Pulmonary artery endothelial cell (primary cell): ENCODE measurements at regions not wholly inside any gene's neighbourhood (a gene's known extent, or its start where the extent isn't known, plus 50 kb on each side); places are given as distances from the start of the nearest gene placed in this dataset.
A peak's percentile ranks its signal among the peaks of the same experiment; 100 is the strongest.

Experiments
- DNase-seq: peaks from one replicate; pipeline ENCODE4 v3.0.0-alpha.2; 2011; ENCODE audit warnings: low read depth, low spot score

GRCh38 chr2:181766129-181766528 is 85.8 kb upstream of the NEUROD1 start:
- no peak for DNase-seq

DNA sequence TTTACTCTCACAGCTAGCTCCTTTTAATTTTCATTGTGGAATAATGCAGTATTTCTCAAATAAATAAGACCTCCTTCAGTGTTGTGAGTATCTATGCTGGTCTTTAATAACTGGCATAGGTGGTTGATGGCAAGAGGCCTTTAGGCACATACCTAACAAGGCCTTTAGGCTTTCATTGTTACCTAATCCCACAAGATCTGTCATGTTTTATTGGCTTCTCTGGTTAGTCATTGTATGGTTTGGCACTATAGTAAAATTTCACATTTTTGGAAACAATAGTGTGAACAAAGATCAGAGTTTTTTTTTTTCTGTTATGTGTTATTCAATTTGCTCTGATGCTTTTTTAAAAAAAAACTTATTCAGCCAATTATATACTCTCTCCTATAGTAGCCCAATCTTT is 89.8 kb upstream of the NEUROD1 start:
- DNase-seq: no peak

DNA sequence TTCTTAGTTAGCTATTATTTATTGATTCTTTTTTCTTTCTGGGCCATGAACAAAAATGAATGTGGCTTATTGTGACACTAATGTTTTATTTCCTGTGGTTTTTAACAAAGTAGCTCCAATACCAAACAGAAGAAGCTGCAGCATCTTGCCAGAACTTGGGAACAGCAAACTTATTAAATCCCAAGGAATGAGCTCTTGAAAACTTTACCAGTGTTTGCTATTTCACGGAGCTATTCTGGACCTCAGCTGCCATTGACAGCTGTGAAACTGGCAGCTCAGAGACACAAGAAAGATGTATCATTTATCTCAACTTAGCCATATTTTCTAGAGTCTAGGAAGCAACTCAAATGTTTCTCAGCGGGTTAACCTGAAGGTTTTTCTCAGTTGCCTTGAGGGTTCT is 91.0 kb upstream of the NEUROD1 start:
- no peak for DNase-seq

DNA sequence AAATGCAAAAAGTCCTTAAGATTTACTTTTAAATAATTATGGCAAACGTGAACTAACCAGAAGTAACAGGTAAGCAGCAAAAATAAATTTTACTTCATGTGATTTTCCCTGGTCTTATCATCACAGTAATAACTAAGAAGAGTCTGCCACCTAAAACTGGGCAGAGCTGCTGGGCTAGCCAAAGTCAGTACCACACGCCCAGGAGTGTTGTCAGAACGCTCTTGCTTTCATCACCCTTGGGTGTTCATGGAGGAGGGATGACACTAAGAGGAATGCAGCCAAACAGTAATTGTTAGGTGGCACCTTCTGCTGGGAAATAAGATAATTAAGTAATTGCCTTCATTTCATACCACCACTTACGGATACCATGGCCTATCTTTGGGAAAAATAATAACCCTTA is 92.0 kb upstream of the NEUROD1 start:
- DNase-seq: no peak

DNA sequence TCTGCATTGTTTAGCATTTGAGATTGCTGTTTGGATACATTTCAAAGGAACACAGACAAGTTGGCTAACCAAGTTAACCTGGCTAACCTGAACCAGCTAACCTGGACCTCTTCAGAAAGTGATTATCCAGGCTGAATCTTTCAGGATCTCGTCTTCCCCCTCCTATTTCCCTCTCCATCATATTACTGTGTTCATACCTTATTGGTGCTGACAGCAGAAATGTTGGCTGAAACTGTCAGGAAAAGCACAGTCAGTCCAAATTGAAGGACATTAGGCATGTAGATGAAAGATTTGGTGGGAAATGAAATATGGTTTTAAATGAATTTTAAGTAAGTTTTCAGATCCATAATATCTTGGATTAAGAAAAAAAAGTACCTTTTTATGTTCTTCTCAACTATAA is 92.5 kb upstream of the NEUROD1 start:
- DNase-seq: no peak

DNA sequence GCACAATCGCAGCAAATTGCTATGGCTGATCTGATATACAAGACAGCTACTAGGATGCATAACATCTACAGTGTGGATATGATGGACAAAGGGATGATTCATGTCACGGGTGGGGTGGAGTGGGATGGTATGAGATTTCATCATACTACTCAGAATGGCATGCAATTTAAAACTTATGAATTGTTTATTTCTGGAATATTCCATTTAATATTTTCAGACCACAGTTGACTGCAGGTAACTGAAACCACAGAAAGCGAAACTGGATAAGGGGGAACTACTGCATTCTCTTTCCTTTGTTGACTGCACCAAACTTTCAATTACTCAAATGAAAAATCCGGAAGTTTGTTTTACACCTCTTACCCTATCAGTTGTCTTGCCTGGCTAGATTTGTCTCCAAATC is 94.4 kb upstream of the NEUROD1 start:
- no peak for DNase-seq

- peak; percentile 26 for DNase-seq
These were observed 96.0 kb upstream of the NEUROD1 start for GRCh38 chr2:181776336-181776735.

DNA sequence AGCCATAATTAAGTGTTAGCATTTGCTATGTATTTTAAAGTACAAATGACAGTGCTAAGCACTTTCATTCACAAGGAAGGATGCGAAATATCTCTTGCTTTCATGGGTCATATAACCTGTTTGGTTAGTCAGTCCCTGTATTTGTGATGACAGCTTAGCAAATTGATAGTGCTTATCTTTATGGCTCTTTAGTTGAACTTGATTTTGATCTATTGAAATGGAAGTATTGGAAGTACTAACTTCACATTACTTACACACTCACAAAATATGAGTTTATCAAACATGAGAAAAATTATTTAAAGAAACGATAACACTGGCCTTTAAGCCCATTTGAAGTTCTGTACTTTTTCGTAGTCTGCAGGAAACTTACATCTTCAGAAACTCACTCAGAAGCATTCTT is 97.4 kb upstream of the NEUROD1 start:
- no peak for DNase-seq

DNA sequence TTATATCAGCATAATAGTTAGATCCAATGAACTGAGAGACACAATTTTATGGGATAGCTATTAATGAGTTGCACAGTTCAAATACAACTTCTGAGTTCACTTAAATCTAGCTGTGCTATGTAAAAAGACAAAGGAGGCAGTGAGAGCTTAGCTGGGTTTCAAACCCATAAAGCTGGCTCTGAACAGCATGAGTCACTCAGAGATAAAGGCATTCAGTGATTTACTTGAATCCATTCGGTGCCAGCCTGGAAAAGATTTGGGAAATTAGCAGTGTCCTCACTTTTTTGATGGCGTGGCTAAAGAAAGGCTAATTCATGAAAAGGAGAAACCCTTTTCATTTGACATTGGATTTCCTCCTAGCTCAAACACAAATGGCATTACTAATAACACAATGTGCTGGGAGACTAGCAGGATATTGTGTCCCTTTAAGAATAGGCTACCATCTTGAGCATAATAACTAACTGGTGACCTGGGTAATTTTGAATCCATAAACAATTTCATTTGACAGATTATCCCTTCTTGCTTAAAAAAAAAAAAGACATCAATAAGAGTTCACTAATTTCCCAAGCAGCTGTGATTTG is 98.4 kb upstream of the NEUROD1 start:
- DNase-seq: no peak

DNA sequence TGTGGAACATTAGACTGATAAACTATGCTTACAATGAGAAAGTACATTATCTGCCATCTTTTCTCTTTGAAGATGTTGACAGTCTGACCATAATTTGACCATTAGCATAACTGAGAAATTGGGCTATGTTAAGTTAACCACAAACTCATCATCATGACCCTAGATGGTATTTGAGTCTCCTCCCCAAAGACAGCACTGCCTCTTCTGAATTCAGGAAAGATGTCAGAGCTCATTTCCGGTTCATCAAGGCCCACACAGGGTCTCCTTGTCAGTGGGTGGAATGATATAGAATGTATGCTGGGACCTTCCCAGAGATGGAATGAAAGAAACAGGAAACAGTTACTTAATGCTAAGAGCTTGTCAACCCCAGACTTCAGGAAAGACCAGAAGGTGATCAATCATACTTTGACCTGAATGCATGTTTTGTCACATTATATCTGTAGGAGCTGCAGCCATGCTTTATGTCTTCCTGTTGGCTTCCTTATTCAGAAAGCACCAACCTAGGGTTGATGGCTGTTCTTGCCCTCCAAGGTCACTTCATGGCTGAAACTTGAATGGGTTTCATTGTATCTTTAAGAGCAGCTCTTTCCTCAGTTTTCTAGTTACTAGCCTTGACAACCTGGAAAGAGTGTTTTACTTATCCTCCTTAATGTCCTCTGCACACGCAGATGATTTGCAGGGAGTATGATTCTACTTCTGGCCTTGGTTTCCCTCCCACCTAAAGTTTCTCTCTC is 99.1 kb upstream of the NEUROD1 start:
- peak; percentile 20 for DNase-seq

DNA sequence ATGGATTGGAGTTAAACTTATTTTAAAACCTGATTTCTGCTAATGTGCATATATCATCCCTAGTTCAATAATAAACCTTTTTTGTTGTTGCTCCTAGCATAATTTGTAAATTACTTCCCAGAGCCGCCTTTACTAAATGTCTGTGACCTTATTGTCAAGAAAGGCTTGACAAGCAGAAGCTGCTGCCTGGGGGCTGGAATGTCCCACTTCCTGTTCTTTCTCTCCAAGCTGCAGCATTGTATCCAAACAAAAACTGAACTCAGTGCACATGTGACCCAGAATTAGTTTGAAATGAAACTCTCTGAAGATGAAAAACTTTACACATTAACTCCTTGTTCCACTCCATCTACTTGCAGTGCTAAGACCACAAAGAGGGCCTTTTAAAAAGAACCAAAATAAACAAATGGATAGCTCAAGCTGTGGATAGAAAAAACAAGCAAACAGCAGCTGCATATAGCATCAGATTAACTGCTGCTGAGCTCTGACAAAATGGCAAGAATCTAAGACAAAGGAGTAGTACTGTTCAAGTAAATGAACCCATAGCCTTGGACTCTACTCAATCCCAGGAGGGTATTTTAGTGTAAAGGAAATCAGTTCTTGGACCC is 99.8 kb upstream of the NEUROD1 start:
- no peak for DNase-seq

GRCh38 chr2:181780657-181781056 is 100.3 kb upstream of the NEUROD1 start:
- DNase-seq: no peak

DNA sequence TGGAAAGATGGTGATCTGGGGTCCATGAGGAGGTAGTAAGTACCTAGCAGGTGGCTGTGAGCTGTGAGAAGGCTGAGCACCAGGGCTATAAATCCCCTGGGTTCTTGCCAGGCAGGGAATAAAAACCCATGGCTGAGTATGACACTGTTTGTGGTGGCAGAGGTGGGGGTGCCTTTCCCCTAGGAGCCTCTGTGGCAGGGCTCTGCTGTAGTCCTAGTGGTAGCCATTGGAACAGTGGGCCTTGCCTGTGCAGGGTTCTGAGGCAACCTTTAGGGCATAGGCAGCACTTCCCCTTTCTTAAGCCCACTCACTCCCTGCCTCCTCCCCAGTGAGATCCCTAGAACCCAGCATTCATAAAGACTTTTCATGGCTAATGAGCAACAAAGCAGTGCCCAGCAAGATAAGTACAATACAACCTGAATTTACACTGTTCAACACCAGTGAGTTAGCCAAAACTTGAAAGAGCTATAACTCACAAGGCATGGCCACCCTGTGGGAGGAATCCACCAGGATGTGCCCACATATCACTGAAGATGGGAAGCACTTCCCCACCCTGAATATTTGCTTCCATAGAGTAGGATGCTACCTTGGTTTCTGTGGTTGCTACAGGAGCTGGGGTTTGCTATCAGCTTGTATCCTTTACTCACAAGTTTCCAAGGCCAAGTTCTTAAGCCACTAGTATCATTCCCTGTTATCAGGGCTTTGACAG is 100.9 kb upstream of the NEUROD1 start:
- no peak for DNase-seq

DNA sequence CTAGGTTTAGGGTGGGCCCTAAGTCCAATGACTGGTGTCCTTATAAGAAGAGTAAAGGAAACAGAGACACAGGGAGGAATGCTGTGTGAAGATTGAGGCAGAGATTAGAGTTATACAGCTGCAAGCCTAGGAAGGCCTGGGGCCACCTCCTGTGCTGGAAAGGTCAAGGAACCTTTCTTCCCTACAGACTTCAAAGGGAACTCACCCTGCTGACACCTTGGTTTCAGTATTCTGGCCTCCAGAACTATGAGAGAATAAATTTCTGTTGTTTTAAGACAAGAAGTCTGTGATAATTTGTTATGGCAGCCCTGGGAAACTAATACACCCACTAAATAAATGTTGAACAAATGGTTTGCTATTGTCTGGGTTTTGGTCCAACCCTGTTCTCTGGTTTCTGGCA is 102.3 kb upstream of the NEUROD1 start:
- no peak for DNase-seq

DNA sequence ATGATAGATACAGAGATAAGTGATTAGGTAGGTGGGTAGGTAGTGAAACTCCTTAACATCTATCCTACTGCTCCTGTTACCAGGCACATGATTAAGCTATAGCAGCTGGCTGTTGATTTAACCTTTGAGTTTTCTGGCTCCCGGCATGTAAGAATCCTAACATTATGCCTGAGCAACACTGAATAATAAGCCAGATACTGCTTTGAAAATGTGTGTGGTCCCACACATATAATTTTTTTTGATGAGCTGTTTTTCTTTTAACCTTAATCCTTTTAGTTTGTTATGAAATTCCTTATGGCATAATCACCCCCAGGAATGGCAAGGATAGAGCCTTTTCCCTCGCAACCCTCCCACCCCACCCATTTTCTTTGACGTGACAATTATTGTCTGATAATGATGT is 104.2 kb upstream of the NEUROD1 start:
- no peak for DNase-seq

DNA sequence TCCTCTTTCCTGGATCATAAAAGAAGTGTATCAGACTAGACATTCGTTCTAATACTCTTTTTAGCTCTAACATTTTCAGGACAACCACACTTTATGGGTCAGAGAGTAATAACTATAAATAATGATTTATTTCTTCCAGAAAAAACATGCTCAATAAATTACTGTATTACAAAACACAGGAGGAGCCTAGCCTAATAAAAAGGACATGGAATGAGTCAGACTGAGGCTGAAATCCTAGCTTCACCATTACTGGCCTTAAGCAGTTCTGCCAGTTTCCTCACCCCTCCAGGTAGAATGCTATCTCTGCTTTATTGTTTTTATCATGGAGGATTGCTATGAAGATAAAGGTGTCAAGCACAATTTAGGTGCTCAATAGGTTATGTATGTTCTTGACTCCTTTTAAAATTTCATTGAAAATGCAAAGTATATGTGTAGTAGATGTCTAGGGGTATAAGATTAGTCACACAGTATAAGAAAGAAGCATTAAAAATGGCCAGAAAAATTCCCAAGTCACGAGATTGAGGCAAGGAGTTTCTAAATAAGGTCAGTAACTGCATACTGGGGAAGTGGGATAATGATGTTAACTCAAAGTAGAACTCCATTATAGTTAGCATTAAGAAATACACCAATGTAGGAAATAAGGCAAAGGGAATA is 105.5 kb upstream of the NEUROD1 start:
- no peak for DNase-seq

GRCh38 chr2:181786371-181787228 is 104.9 kb upstream of the ITPRID2 start:
- DNase-seq: no peak

- DNase-seq: no peak
These were observed 104.1 kb upstream of the ITPRID2 start for GRCh38 chr2:181787310-181788048.

GRCh38 chr2:181788897-181789555 is 102.5 kb upstream of the ITPRID2 start:
- no peak for DNase-seq
